Kasumi-1 (cell line): ENCODE measurements at regions not wholly inside any gene's neighbourhood (a gene's known extent, or its start where the extent isn't known, plus 50 kb on each side); places are given as distances from the start of the nearest gene placed in this dataset.
"Not testable (repeated sequence)": the region's sequence is repeated elsewhere in the genome, so short reads cannot be mapped to it uniquely, and the experiment has no call there.

ENCODE experiments used
- DNase-seq, 2 experiments: peaks; one replicate each; lab custom pipeline; 2025; lab: John Stamatoyannopoulos, UW

GRCh38 chr15:24848050-24848449, 106.7 kb upstream of the SNRPN start:
- no peak for DNase-seq

GRCh38 chr15:24856397-24857390, 98.1 kb upstream of the SNRPN start:
- no peak for DNase-seq

- DNase-seq, result no peak
These were observed 97.0 kb upstream of the SNRPN start for GRCh38 chr15:24857763-24858162.

- DNase-seq, result not testable (repeated sequence)
These were observed 96.6 kb upstream of the SNRPN start for GRCh38 chr15:24858183-24858582.

- no peak for DNase-seq
These were observed 95.8 kb upstream of the SNRPN start for GRCh38 chr15:24858737-24859601.

- DNase-seq, result no peak
These were observed 93.6 kb upstream of the SNRPN start for GRCh38 chr15:24861014-24861690.

- no peak for DNase-seq
These were observed 91.9 kb upstream of the SNRPN start for GRCh38 chr15:24862726-24863521.

GRCh38 chr15:24865303-24865702, 89.5 kb upstream of the SNRPN start:
- DNase-seq, result no peak

GRCh38 chr15:24877174-24877573, 77.6 kb upstream of the SNRPN start:
- DNase-seq, result no peak

GRCh38 chr15:24878153-24878552, 76.6 kb upstream of the SNRPN start:
- no peak for DNase-seq

- DNase-seq, result no peak
These were observed 75.3 kb upstream of the SNRPN start for GRCh38 chr15:24879492-24879891.

- no peak for DNase-seq
These were observed 74.1 kb upstream of the SNRPN start for GRCh38 chr15:24880663-24881062.

GRCh38 chr15:24886538-24886937, 68.2 kb upstream of the SNRPN start:
- DNase-seq, result no peak

GRCh38 chr15:24898715-24899272, 56.0 kb upstream of the SNRPN start:
- no peak for DNase-seq

GRCh38 chr15:24899367-24899766, 55.4 kb upstream of the SNRPN start:
- DNase-seq, result no peak

- DNase-seq, result no peak
These were observed 55.0 kb upstream of the SNRPN start for GRCh38 chr15:24899795-24900194.

- no peak for DNase-seq
These were observed 53.4 kb upstream of the SNRPN start for GRCh38 chr15:24901409-24901808.
